ENCODE measurements at regions not wholly inside any gene's neighbourhood (a gene's known extent, or its start where the extent isn't known, plus 50 kb on each side); places are given as distances from the start of the nearest gene placed in this dataset.

DNA sequence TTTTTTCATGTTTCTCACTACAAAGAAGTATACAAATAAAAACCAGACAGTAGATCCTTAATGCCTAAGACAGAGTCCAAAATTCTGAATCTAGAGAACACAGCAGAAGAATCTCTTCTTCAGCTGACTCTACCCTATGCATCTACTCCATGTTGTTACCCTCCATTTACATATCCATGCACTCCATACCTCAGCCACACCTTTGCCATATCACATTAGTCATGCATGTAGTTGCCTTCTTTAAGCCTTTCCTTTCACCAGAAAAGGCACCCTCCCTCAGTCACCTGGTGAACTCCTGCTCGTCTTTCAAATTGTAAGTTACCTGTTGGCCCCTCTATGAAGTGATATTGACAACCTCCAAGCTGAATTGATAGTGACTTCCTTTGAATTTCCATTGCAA lies 271.2 kb upstream of the FAR2 start:
- H3K27ac Mint-ChIP-seq: no peak overlapping the region
- H3K4me1 Mint-ChIP-seq (ENCODE audit: low read depth): no peaks in the 10 kb centered on the region
- no peaks in the 10 kb centered on the region for H3K36me3 Mint-ChIP-seq (ENCODE audit: low read depth)
- H3K27me3 Mint-ChIP-seq: peaks cover 2% of the 10 kb centered on the region
- H3K4me3 Mint-ChIP-seq: no peak overlapping the region
- no peaks in the 10 kb centered on the region for H3K9me3 Mint-ChIP-seq
- intact Hi-C loops (cut with micrococcal nuclease): no loop called here

DNA sequence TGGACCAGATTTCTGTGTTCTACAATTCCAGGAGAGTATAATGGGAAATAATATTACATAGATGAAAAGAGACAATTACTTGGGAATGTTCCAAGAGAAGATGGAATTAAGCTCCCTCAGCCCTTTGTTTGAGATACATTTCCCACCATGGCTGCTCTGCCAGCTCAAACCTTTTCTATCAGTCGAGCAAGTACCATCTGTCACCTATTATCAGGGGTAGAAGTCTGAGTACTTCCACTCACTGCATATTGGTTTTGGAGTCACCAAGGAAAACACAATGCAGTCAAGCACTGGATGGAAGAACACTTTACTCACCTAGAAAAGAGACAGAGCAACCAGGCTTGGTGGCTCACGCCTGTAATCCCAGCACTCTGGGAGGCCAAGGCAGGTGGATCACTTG lies 270.4 kb upstream of the FAR2 start:
- H3K4me3 Mint-ChIP-seq: no peak overlapping the region
- peaks cover 2% of the 10 kb centered on the region for H3K27me3 Mint-ChIP-seq
- no peaks in the 10 kb centered on the region for H3K9me3 Mint-ChIP-seq
- intact Hi-C loops (cut with micrococcal nuclease): no loop called here
- no peak overlapping the region for H3K27ac Mint-ChIP-seq
- no peaks in the 10 kb centered on the region for H3K4me1 Mint-ChIP-seq (ENCODE audit: low read depth)
- no peaks in the 10 kb centered on the region for H3K36me3 Mint-ChIP-seq (ENCODE audit: low read depth)

DNA sequence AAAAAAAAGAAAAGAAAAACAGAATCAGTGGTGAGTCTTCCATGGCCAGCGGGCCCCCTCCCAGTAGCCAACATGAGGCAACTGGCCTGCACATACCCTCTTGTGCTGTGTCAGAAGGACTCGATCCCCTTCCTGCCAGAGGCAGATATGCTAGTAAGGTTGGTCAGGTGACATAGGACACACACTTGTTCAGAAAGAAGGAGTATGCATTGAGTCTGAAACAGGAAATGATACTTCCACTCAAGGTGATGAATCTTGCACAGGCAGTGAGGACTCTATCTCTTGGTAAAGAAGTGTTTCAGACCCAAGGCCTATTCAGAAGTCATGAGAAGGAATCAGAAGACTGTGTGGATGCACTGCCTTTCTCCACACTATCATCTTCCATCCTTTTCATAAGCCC lies 269.7 kb upstream of the FAR2 start:
- Mint-ChIP-seq H3K4me1 (ENCODE audit: low read depth) (no peaks in the 10 kb centered on the region), H3K27ac (no peak overlapping the region), H3K27me3 (peaks cover 2% of the 10 kb centered on the region), H3K9me3 (no peaks in the 10 kb centered on the region), H3K4me3 (no peak overlapping the region), H3K36me3 (ENCODE audit: low read depth) (no peaks in the 10 kb centered on the region)
- intact Hi-C loops (cut with micrococcal nuclease): no loop called here

DNA sequence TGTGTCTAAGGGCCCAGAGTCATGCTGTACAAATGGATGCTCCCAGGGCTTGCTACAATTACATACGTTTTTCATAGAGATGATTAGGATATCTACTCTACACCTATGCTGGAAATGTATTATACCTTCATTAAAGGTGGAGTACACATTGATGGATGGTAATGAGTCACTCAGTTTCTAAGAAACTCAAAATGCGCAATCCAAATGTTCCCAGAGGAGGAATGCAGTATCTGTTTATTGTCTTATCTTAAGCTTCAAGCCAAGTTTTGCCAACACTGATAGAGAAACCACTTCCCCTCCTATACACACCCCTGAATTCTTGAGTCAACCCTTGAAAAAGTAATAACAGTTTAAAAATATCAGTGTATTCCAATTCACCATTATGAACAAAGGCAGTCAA lies 266.6 kb upstream of the FAR2 start:
- no peaks in the 10 kb centered on the region for H3K4me1 Mint-ChIP-seq (ENCODE audit: low read depth)
- no peak overlapping the region for H3K4me3 Mint-ChIP-seq
- H3K27ac Mint-ChIP-seq: no peak overlapping the region
- no peaks in the 10 kb centered on the region for H3K36me3 Mint-ChIP-seq (ENCODE audit: low read depth)
- H3K9me3 Mint-ChIP-seq: no peaks in the 10 kb centered on the region
- no peaks in the 10 kb centered on the region for H3K27me3 Mint-ChIP-seq
- intact Hi-C loops (cut with micrococcal nuclease): no loop called here

DNA sequence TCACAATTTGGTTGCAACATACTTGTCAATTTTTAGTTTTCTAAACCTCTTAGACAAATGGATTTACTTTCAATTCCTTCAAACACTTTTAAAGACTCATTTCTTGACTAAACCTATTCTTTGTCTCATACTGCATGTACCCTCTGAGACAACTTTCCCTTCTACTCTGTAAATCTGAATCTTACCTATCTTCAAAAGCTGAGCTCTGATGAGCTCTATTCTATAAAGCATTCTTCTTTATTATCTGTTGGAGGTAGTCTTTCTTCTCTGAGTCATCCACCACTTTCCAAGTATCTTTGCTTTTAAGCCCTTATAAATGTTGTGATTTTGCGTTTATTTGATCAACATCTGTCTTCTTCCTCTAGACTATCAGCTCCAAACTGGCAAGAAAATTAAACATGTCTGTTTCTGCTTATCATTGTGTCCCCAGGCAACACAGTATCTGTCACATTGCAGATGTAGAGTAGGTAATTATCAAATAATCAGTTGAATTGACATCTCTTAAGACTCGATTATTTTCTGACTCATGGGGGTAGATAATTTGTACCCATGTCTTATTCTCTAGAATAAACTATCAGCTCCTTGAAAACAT lies 265.6 kb upstream of the FAR2 start:
- Mint-ChIP-seq H3K4me3 (no peak overlapping the region), H3K36me3 (ENCODE audit: low read depth) (no peaks in the 10 kb centered on the region), H3K4me1 (ENCODE audit: low read depth) (no peaks in the 10 kb centered on the region), H3K27ac (no peak overlapping the region), H3K9me3 (no peaks in the 10 kb centered on the region), H3K27me3 (no peaks in the 10 kb centered on the region)
- intact Hi-C loops (cut with micrococcal nuclease): no loop called here

DNA sequence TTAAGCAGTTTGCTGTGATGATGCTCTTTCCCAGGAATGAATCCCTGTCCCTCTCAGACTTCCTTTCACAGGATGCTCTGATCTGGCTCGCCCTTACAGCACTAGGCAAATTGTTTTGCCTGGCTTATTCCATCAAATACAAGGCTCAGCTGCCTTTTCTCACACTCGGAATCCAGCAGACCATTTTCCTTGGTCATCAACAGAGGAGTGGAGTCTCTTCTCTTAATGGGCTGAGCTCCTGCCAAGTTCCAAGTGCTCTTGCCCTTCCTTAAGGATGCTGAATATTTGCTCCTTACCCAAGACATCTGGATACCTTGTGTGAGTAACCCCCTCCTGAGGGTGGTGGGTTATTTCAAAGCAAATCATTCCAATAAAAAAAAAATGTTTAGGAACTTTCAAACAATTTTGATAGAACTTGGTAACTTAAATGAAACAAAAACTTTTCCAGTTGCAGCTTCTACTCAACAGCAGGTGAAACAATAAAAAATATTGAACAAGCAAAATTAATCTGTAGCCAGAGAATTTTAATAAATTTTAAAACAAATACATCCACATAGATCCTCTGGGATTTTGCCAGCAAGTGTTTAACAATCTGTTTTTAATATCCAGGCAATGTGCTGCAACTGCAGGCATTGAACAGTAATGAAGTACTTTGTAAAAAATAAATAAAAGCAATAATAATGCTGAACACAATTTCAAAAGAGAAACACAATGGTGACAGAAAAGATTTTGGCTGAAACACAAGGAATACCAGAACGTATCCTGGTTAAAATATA lies 264.0 kb upstream of the FAR2 start:
- H3K9me3 Mint-ChIP-seq: no peaks in the 10 kb centered on the region
- no peak overlapping the region for H3K4me3 Mint-ChIP-seq
- no peaks in the 10 kb centered on the region for H3K27me3 Mint-ChIP-seq
- no peaks in the 10 kb centered on the region for H3K36me3 Mint-ChIP-seq (ENCODE audit: low read depth)
- no peaks in the 10 kb centered on the region for H3K4me1 Mint-ChIP-seq (ENCODE audit: low read depth)
- intact Hi-C loops (cut with micrococcal nuclease): no loop called here
- no peak overlapping the region for H3K27ac Mint-ChIP-seq

DNA sequence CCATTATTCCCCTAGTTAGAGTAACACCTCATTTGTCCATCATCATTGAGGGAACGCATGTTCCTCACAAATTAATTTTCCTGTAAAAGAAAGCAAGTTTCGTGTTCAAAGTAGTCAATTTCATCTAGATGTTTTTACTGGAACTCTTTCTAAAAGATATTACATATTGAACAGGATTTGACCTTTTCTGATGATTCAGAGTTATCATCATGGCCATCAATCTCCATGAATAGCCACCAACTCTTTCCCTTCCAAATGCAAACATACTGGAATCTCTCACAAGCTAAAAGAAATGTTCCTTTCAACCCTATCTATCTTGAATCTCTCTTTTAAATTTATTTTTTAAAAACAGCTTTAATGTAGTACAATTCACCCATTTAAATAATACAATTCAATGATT lies 263.1 kb upstream of the FAR2 start:
- no peaks in the 10 kb centered on the region for H3K4me1 Mint-ChIP-seq (ENCODE audit: low read depth)
- no peaks in the 10 kb centered on the region for H3K36me3 Mint-ChIP-seq (ENCODE audit: low read depth)
- H3K4me3 Mint-ChIP-seq: no peak overlapping the region
- H3K27ac Mint-ChIP-seq: no peak overlapping the region
- intact Hi-C loops (cut with micrococcal nuclease): no loop called here
- no peaks in the 10 kb centered on the region for H3K27me3 Mint-ChIP-seq
- no peaks in the 10 kb centered on the region for H3K9me3 Mint-ChIP-seq

DNA sequence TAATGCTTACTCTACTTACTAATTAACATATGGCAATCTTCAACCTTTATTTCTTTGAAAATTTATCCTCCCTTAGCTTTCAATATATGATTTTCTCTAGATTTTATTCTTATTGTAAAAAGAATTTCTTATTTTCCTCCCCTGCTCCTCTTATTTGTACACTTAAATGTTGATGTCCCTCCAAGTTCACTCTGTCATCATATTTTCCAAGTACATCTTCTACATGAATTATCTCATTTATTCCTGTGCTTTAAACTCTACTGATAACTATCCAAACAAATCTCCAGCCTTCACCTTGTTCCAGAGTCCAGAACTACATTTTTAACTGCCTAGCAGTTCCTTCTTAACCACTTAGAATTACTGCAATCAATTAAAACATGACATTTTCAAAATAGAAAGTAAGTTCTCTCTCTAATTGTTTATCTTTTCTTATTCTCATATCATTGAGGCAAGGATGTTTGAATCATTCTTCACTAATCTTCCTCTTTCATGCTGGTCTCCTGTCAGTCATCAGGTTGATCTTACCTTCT lies 261.6 kb upstream of the FAR2 start:
- intact Hi-C loops (cut with micrococcal nuclease): no loop called here
- H3K4me3 Mint-ChIP-seq: no peak overlapping the region
- H3K27me3 Mint-ChIP-seq: no peaks in the 10 kb centered on the region
- no peak overlapping the region for H3K27ac Mint-ChIP-seq
- no peaks in the 10 kb centered on the region for H3K4me1 Mint-ChIP-seq (ENCODE audit: low read depth)
- no peaks in the 10 kb centered on the region for H3K9me3 Mint-ChIP-seq
- H3K36me3 Mint-ChIP-seq (ENCODE audit: low read depth): no peaks in the 10 kb centered on the region

DNA sequence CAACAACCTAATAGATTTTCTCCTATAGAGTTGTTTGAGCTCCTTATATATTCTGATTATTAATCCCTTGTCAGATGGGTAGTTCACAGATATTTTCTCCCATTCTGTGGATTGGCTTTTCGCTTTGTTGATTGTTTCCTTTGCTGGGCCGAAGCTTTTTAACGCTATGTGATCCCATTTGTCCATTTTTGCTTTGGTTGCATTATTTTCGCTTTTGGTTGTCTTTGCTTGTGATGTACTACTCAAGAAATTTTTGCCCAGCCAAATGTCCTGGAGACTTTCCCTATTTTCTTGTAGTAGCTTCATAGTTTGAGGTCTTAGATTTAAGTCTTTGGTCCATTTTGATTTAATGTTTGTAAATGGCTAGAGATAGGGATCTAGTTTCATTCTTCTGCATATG lies 258.4 kb upstream of the FAR2 start:
- no peaks in the 10 kb centered on the region for H3K27me3 Mint-ChIP-seq
- no peak overlapping the region for H3K27ac Mint-ChIP-seq
- intact Hi-C loops (cut with micrococcal nuclease): no loop called here
- H3K4me3 Mint-ChIP-seq: no peak overlapping the region
- H3K36me3 Mint-ChIP-seq (ENCODE audit: low read depth): no peaks in the 10 kb centered on the region
- no peaks in the 10 kb centered on the region for H3K4me1 Mint-ChIP-seq (ENCODE audit: low read depth)
- H3K9me3 Mint-ChIP-seq: no peaks in the 10 kb centered on the region

DNA sequence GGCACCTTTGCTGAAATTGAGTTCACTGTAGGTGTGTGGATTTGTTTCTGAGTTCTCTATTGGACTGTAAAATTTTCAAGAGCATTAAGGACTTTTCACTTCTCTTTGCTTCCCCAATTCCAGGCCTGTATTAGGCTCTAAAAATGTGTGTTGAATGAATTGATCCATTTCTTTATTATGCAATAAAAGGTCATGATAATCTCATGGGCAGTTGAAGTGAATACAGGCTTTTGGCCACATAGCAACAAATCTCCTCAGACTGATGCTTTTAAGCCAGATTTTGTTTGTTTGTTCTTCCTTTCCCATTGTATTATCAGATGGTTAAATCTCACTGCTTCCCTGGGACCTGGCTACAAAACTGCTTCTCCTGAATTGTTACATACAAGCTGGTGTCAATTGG lies 258.0 kb upstream of the FAR2 start:
- intact Hi-C loops (cut with micrococcal nuclease): no loop called here
- Mint-ChIP-seq H3K9me3 (no peaks in the 10 kb centered on the region), H3K27ac (no peak overlapping the region), H3K4me1 (ENCODE audit: low read depth) (no peaks in the 10 kb centered on the region), H3K4me3 (no peak overlapping the region), H3K36me3 (ENCODE audit: low read depth) (no peaks in the 10 kb centered on the region), H3K27me3 (no peaks in the 10 kb centered on the region)

DNA sequence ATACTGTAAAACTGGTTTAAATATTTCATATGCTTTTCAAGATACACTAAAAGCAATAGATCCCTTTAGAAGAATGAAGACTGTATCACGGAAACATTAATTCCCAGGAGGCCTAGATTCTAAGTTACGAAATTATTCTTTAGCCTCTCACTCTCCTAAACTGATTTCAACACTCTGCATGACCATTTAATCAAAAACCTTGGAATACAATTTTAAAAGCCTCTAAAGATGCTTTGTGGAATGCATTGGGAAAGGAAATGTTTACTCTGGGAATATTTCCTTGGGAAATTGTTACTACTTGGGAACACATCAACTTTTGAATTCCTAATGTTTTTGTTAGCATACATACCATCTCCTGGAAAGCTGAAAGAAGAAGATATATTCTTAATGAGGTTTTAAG lies 255.7 kb upstream of the FAR2 start:
- no peak overlapping the region for H3K27ac Mint-ChIP-seq
- no peaks in the 10 kb centered on the region for H3K36me3 Mint-ChIP-seq (ENCODE audit: low read depth)
- intact Hi-C loops (cut with micrococcal nuclease): no loop called here
- no peak overlapping the region for H3K4me3 Mint-ChIP-seq
- no peaks in the 10 kb centered on the region for H3K27me3 Mint-ChIP-seq
- H3K9me3 Mint-ChIP-seq: peaks cover 13% of the 10 kb centered on the region
- no peaks in the 10 kb centered on the region for H3K4me1 Mint-ChIP-seq (ENCODE audit: low read depth)

DNA sequence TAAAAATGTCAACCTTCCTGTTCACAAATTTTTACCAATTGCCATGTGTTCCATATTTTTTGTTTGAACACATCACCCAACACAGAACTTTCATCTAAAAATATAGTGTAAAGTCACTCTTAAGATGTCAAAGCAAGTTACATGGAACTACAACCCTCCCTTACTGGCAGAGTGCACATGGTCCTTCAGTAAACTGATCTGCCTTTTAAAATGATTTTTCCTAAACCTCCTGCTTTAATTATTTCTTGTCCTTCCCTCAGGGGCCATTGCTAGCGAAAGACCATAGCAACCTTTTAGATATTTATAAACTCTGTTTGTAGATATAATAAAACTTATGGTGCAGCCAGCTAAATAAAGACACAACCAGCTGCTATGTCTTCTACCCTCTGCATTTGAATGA lies 255.2 kb upstream of the FAR2 start:
- Mint-ChIP-seq H3K27ac (no peak overlapping the region), H3K4me1 (ENCODE audit: low read depth) (no peaks in the 10 kb centered on the region), H3K4me3 (no peak overlapping the region), H3K27me3 (no peaks in the 10 kb centered on the region), H3K36me3 (ENCODE audit: low read depth) (no peaks in the 10 kb centered on the region), H3K9me3 (peaks cover 18% of the 10 kb centered on the region)
- intact Hi-C loops (cut with micrococcal nuclease): no loop called here

DNA sequence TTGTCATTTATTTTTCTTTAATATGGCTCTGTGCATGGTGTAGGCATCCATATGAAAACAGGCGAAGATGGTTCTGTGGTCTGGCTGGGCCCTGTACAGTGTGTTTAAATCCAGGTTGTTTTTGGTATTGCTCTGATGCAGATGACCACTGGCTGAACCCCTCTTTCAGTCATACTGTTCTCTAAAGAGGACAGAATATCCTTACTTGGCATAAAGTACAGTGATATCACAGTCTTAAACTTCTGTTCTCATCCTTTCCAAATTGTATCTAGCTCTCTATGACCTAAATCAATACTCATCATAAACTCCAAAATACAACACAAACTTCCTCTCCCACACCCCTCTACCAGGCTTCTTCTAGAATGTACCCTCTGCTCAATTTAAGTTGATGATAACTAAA lies 252.7 kb upstream of the FAR2 start:
- no peaks in the 10 kb centered on the region for H3K27me3 Mint-ChIP-seq
- H3K27ac Mint-ChIP-seq: no peak overlapping the region
- no peak overlapping the region for H3K4me3 Mint-ChIP-seq
- H3K4me1 Mint-ChIP-seq (ENCODE audit: low read depth): no peaks in the 10 kb centered on the region
- intact Hi-C loops (cut with micrococcal nuclease): no loop called here
- peaks cover 44% of the 10 kb centered on the region for H3K9me3 Mint-ChIP-seq
- no peaks in the 10 kb centered on the region for H3K36me3 Mint-ChIP-seq (ENCODE audit: low read depth)

DNA sequence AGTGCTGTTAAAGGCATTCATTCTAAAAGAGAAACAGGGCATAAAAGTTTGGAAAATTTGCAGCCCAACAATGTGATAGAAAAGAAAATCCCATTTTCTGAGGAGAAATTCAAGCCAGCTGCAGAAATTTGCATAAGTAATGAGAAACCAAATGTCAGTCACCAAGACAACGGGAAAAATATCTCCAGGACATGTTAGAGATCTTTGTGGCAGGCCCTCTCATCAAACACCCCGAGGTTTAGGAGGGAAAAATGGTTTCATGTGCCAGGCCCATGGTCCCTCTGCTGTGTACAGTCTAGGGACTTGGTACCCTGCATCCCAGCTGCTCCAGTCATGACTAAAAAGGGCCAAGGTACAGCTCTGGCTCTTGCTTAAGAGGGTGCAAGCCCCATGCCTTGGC lies 251.0 kb upstream of the FAR2 start:
- Mint-ChIP-seq H3K9me3 (peaks cover 54% of the 10 kb centered on the region), H3K27ac (no peak overlapping the region), H3K4me1 (ENCODE audit: low read depth) (no peaks in the 10 kb centered on the region), H3K27me3 (no peaks in the 10 kb centered on the region), H3K4me3 (no peak overlapping the region), H3K36me3 (ENCODE audit: low read depth) (no peaks in the 10 kb centered on the region)
- intact Hi-C loops (cut with micrococcal nuclease): no loop called here

DNA sequence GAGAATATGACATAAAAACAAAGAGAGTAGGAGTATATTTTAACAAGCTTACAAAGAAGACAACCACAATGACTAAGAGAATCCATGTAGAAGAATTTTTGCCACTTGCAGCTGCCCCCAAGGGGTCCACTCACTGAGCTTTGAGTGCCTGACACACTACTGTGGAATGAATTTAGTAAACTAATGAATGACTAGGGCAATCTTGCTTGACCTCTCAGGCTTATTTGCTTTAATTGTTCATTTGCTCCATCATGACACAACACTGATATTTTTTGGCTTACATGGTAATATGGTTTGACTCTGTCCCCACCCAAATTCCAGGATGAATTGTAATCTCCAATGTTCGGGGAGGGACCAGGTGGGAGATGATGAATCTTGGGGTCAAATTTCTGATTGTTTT lies 249.1 kb upstream of the FAR2 start:
- intact Hi-C loops (cut with micrococcal nuclease): no loop called here

More for the DNA sequence above, 249.1 kb upstream of the FAR2 start:
- Mint-ChIP-seq H3K36me3 (ENCODE audit: low read depth) (no peaks in the 10 kb centered on the region), H3K4me3 (no peak overlapping the region), H3K9me3 (peaks cover 67% of the 10 kb centered on the region), H3K27me3 (no peaks in the 10 kb centered on the region), H3K27ac (no peak overlapping the region), H3K4me1 (ENCODE audit: low read depth) (no peaks in the 10 kb centered on the region)

All from dendritic cell treated with granulocyte-macrophage colony-stimulating factor and Interleukin-4, amounts not matched to agents 40 ng/mL and 50 ng/mL, for 4 days (primary cell).